Prostate gland (tissue), 2 donors: ENCODE measurements at regions not wholly inside any gene's neighbourhood (a gene's known extent, or its start where the extent isn't known, plus 50 kb on each side); places are given as distances from the start of the nearest gene placed in this dataset.

Experiments
- DNase-seq: peaks from one replicate; pipeline ENCODE4 v3.0.0-alpha.2; 2019; ENCODE audit warnings: low spot score
- H3K27ac ChIP-seq, 2 donors: fragments of 200-600 bp; sonication (generic); 2 replicates each; pipeline ENCODE4 v1.5.1; 2017 to 2019
- H3K27me3 ChIP-seq: fragments of 200-600 bp; sonication (generic); replicated peaks from 2 replicates; pipeline ENCODE4 v1.5.1; 2019; ENCODE audit not compliant: insufficient read depth
- H3K36me3 ChIP-seq, 2 donors: fragments of 200-600 bp; sonication (generic); 1 replicate in 1 of 2; 2 replicates in 1 of 2; pipeline versions ENCODE4 v1.5.1 to v1.8.1; 2017 to 2019
- H3K4me1 ChIP-seq: fragments of 200-600 bp; sonication (generic); replicated peaks from 2 replicates; pipeline ENCODE4 v1.5.1; 2019
- H3K4me3 ChIP-seq, 2 donors: fragments of 200-600 bp; sonication (generic); 2 replicates each; pipeline ENCODE4 v1.5.1; 2017 to 2019
- H3K9me3 ChIP-seq: fragments of 200-600 bp; sonication (generic); 2 replicates; pipeline ENCODE4 v1.5.1; 2017
- CTCF ChIP-seq, 4 experiments: fragments of 200-600 bp in 2 of 4; fragments of 450-650 bp in 2 of 4; sonication (generic) in 2 of 4; IDR thresholded peaks; 1 replicate in 3 of 4; 2 replicates in 1 of 4; pipeline ENCODE4 v1.5.1; 2016 to 2019; ENCODE audit warnings: antibody characterized with exemption in 4 of 4, mild to moderate bottlenecking in 2 of 4, moderate library complexity in 2 of 4
- POLR2A ChIP-seq: fragments of 450-650 bp; IDR thresholded peaks from one replicate; pipeline ENCODE4 v1.6.1; 2016; ENCODE audit warnings: antibody characterized with exemption, mild to moderate bottlenecking
- POLR2AphosphoS5 ChIP-seq: sonication (generic); formaldehyde crosslinking; IDR thresholded peaks from one replicate; pipeline ENCODE4 v1.6.1; 2017; ENCODE audit warnings: antibody characterized with exemption
- WGBS: methylation state at CpG from one replicate; pipeline ENCODE4 v1.1.5; 2018; 5-methylcytosine and 5-hydroxymethylcytosine counted together
- intact Hi-C: fragments of 100-400 bp; cut with DNase I; formaldehyde crosslinking; loops from one replicate; pipeline ENCODE4 v1.14.2; 2022

- Histone ChIP-seq H3K27ac (no peak overlapping the region), H3K4me3 (no peak overlapping the region), H3K4me1 (no peaks in the 10 kb centered on the region), H3K27me3 (no peaks in the 10 kb centered on the region), H3K36me3 (no peaks in the 10 kb centered on the region), H3K9me3 (no peaks in the 10 kb centered on the region)
- DNase-seq: no peak
- intact Hi-C loops: no loop called here
- no peak for TF ChIP-seq CTCF (IDR thresholded peaks at IDR 0.05)
- TF ChIP-seq POLR2AphosphoS5: no peak
- TF ChIP-seq POLR2A: no peak
- WGBS: 41% methylated on average over 1 of the region's 1 CpG
Observed at GRCh38 chr1:82901118-82901517, 1097.8 kb downstream of the TTLL7 start.

GRCh38 chr1:82899017-82899416 lies 1098.3 kb downstream of the ADGRL2 start:
- H3K27ac ChIP-seq: no peak overlapping the region
- TF ChIP-seq CTCF (IDR thresholded peaks at IDR 0.05): no peak
- TF ChIP-seq POLR2AphosphoS5: no peak
- no peak for TF ChIP-seq POLR2A
- no peak for DNase-seq
- no peaks in the 10 kb centered on the region for H3K4me1 ChIP-seq
- H3K27me3 ChIP-seq: no peaks in the 10 kb centered on the region
- no peak overlapping the region for H3K4me3 ChIP-seq
- WGBS: 91% methylated on average over 3 of the region's 3 CpGs
- intact Hi-C loops: no loop called here
- no peaks in the 10 kb centered on the region for H3K36me3 ChIP-seq
- H3K9me3 ChIP-seq: no peaks in the 10 kb centered on the region

- H3K4me1 ChIP-seq: no peaks in the 10 kb centered on the region
- no peaks in the 10 kb centered on the region for H3K27me3 ChIP-seq
- no peak overlapping the region for H3K4me3 ChIP-seq
- intact Hi-C loops: no loop called here
- no peak for DNase-seq
- H3K36me3 ChIP-seq: no peaks in the 10 kb centered on the region
- 90% methylated on average over 1 of the region's 1 CpG for WGBS
- TF ChIP-seq CTCF (IDR thresholded peaks at IDR 0.05) (no peak), POLR2A (no peak), POLR2AphosphoS5 (no peak)
- H3K9me3 ChIP-seq: no peaks in the 10 kb centered on the region
- no peak overlapping the region for H3K27ac ChIP-seq
Observed at GRCh38 chr1:82897549-82897948, 1096.8 kb downstream of the ADGRL2 start.

GRCh38 chr1:82896036-82896435 lies 1095.3 kb downstream of the ADGRL2 start:
- intact Hi-C loops: no loop called here
- no peaks in the 10 kb centered on the region for H3K36me3 ChIP-seq
- no peaks in the 10 kb centered on the region for H3K4me1 ChIP-seq
- TF ChIP-seq CTCF (IDR thresholded peaks at IDR 0.05): no peak
- TF ChIP-seq POLR2A: no peak
- no peak for TF ChIP-seq POLR2AphosphoS5
- no peak for DNase-seq
- no peak overlapping the region for H3K4me3 ChIP-seq
- no peaks in the 10 kb centered on the region for H3K9me3 ChIP-seq
- no peak overlapping the region for H3K27ac ChIP-seq
- H3K27me3 ChIP-seq: no peaks in the 10 kb centered on the region

- H3K4me3 ChIP-seq: no peak overlapping the region
- no peaks in the 10 kb centered on the region for H3K36me3 ChIP-seq
- no peaks in the 10 kb centered on the region for H3K9me3 ChIP-seq
- no peaks in the 10 kb centered on the region for H3K4me1 ChIP-seq
- no peaks in the 10 kb centered on the region for H3K27me3 ChIP-seq
- H3K27ac ChIP-seq: no peak overlapping the region
- TF ChIP-seq POLR2A: no peak
- no peak for TF ChIP-seq CTCF (IDR thresholded peaks at IDR 0.05)
- no peak for TF ChIP-seq POLR2AphosphoS5
- no peak for DNase-seq
- 81% methylated on average over 3 of the region's 3 CpGs for WGBS
- intact Hi-C loops: no loop called here
Observed at GRCh38 chr1:82894635-82895034, 1093.9 kb downstream of the ADGRL2 start.
